ENCODE measurements at regions not wholly inside any gene's neighbourhood (a gene's known extent, or its start where the extent isn't known, plus 50 kb on each side); places are given as distances from the start of the nearest gene placed in this dataset.

DNA sequence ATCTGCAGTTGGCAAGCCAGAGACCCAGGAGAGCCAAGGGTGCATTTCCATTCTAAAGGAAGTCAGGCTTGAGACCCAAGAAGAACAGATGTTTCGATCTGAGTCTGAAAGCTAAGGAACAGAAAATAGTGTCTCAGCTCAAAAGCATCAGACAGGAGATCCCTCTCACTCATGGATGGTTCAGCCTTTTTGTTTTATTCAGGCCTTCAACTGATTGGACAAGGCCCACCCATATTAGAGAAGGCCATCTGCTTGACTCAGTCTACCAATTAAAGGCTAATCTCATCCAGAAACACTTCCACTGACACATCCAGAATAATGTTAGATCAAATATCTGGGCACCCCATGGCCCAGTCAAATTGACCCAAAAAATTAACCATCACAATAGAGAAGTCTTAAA, 255.0 kb downstream of the TXNL1 start:
- H4K91ac ChIP-seq (replicated peaks; ENCODE audit: insufficient read length, low read length): no peak overlapping the region
- no peak overlapping the region for H3K9ac ChIP-seq (replicated peaks in 1 of 4; ENCODE audit: extremely low read depth in 1 of 4, low read depth in 3 of 4, low read length in 3 of 4)
- H3K27me3 ChIP-seq (replicated peaks in 1 of 4; ENCODE audit: control insufficient read depth in 3 of 4, extremely low read depth in 1 of 4, insufficient read depth in 3 of 4, low read length in 3 of 4): no peaks in the 10 kb centered on the region
- H3K79me2 ChIP-seq (ENCODE audit: control insufficient read depth in 1 of 2, insufficient read depth in 2 of 2, low read length in 2 of 2): no peaks in the 10 kb centered on the region
- no peak overlapping the region for H4K8ac ChIP-seq (ENCODE audit: extremely low read depth, insufficient read depth, low read length)
- H3K23ac ChIP-seq (ENCODE audit: insufficient read length): no peak overlapping the region
- no peak overlapping the region for H3K4ac ChIP-seq (replicated peaks; ENCODE audit: insufficient read length, low read depth, low read length)
- no peak overlapping the region for H3K4me2 ChIP-seq (ENCODE audit: insufficient read depth in 1 of 2, low read depth in 2 of 2, low read length in 2 of 2)
- no peaks in the 10 kb centered on the region for H4K20me1 ChIP-seq (replicated peaks in 1 of 2; ENCODE audit: control insufficient read depth in 1 of 2, insufficient read depth in 2 of 2, low read length in 2 of 2)
- no peak overlapping the region for H2BK20ac ChIP-seq (ENCODE audit: low read length)
- FAIRE-seq: no peak
- POLR2A ChIA-PET (ENCODE audit: partially characterized antibody): no interaction called here
- no peak overlapping the region for H2BK15ac ChIP-seq (ENCODE audit: low read length)
- 87% methylated on average over 1 of the region's 1 CpG; no CpG with 5 or more reads in 1 of the 2 experiments for WGBS, 2 experiments (ENCODE audit: extremely low coverage in 1 of 2, insufficient coverage in 1 of 2, insufficient read length in 1 of 2, insufficient replicate concordance in 2 of 2, low coverage in 1 of 2, low lambda C conversion rate in 2 of 2, missing lambda C conversion rate in 1 of 2)
- H2AFZ ChIP-seq (ENCODE audit: low read length): no peak overlapping the region
- H3K4me1 ChIP-seq (replicated peaks in 1 of 4; ENCODE audit: control insufficient read depth in 3 of 4, insufficient read depth in 4 of 4, low read length in 3 of 4): peaks cover 0 to 3% (median 0%) of the 10 kb centered on the region in 4 experiments; a peak in 1 of 7 replicates
- no peak overlapping the region for H4K5ac ChIP-seq (ENCODE audit: insufficient read length, low read depth, low read length)
- no peak overlapping the region for H3K14ac ChIP-seq (ENCODE audit: insufficient read length)
- no peak overlapping the region for H2AK5ac ChIP-seq (ENCODE audit: low read depth, low read length)
- no peak for DNase-seq (ENCODE audit: low read depth in 1 of 2, low spot score in 2 of 2)
- H3K79me1 ChIP-seq (ENCODE audit: low read depth, low read length): no peaks in the 10 kb centered on the region; the same call in 1 of the 2 replicates
- no peaks in the 10 kb centered on the region for H3K23me2 ChIP-seq (ENCODE audit: low read depth, low read length)
- H3K4me3 ChIP-seq (ENCODE audit: extremely low read depth in 1 of 4, insufficient read depth in 2 of 4, low read depth in 3 of 4, low read length in 4 of 4): no peak overlapping the region
- no peaks in the 10 kb centered on the region for H3K36me3 ChIP-seq (ENCODE audit: control insufficient read depth in 2 of 4, insufficient read depth in 4 of 4, low read length in 3 of 4)
- H3K9me3 ChIP-seq (ENCODE audit: insufficient read depth in 2 of 2, low read depth in 1 of 2, low read length in 1 of 2): no peaks in the 10 kb centered on the region
- H3K18ac ChIP-seq (ENCODE audit: extremely low read depth, low read length): no peak overlapping the region
- no peak overlapping the region for H3K56ac ChIP-seq (replicated peaks; ENCODE audit: insufficient read length, low read depth, low read length)
- CTCF ChIA-PET (ENCODE audit: partially characterized antibody): no interaction called here
- H3K27ac ChIP-seq (ENCODE audit: low read depth, low read length): no peak overlapping the region
- H2BK5ac ChIP-seq (ENCODE audit: low read depth, low read length): no peak overlapping the region
- no peak overlapping the region for H2BK120ac ChIP-seq (replicated peaks; ENCODE audit: low read depth, low read length)
- no peak overlapping the region for H2BK12ac ChIP-seq (ENCODE audit: low read depth, low read length)
- TF ChIP-seq RAD21 (IDR thresholded peaks at IDR 0.05 in 1 of 2, conservative IDR thresholded peaks at IDR 0.05 in 1 of 2; ENCODE audit: low read depth in 2 of 2, low read length in 2 of 2): no peak
- no peak for TF ChIP-seq SUZ12 (IDR thresholded peaks at IDR 0.05; ENCODE audit: low read length)

All from H1 (cell line).